ENCODE measurements at regions not wholly inside any gene's neighbourhood (a gene's known extent, or its start where the extent isn't known, plus 50 kb on each side); places are given as distances from the start of the nearest gene placed in this dataset.

- DNase-seq (ENCODE audit: low read depth in 4 of 4, low spot score in 3 of 4), result no peak
Measured at GRCh38 chr9:582775-583174, 258.7 kb upstream of the DMRT1 start.

- DNase-seq (ENCODE audit: low read depth in 4 of 4, low spot score in 3 of 4), result no peak
Measured at GRCh38 chr9:587527-587926, 254.0 kb upstream of the DMRT1 start.

- no peak for DNase-seq (ENCODE audit: low read depth in 4 of 4, low spot score in 3 of 4)
Measured at GRCh38 chr9:588981-589380, 252.5 kb upstream of the DMRT1 start.

- DNase-seq (ENCODE audit: low read depth in 4 of 4, low spot score in 3 of 4), result no peak
Measured at GRCh38 chr9:589723-590122, 251.8 kb upstream of the DMRT1 start.

GRCh38 chr9:591292-591691 lies 250.2 kb upstream of the DMRT1 start:
- no peak for DNase-seq (ENCODE audit: low read depth in 4 of 4, low spot score in 3 of 4)

GRCh38 chr9:592225-592624 lies 249.3 kb upstream of the DMRT1 start:
- no peak for DNase-seq (ENCODE audit: low read depth in 4 of 4, low spot score in 3 of 4)

GRCh38 chr9:592733-593132 lies 248.8 kb upstream of the DMRT1 start:
- DNase-seq (ENCODE audit: low read depth in 4 of 4, low spot score in 3 of 4), result no peak

- DNase-seq (ENCODE audit: low read depth in 4 of 4, low spot score in 3 of 4), result no peak
Measured at GRCh38 chr9:593809-594208, 247.7 kb upstream of the DMRT1 start.

GRCh38 chr9:596703-597102 lies 244.8 kb upstream of the DMRT1 start:
- no peak for DNase-seq (ENCODE audit: low read depth in 4 of 4, low spot score in 3 of 4)

- no peak for DNase-seq (ENCODE audit: low read depth in 4 of 4, low spot score in 3 of 4)
Measured at GRCh38 chr9:600006-600405, 241.5 kb upstream of the DMRT1 start.

GRCh38 chr9:602716-603115 lies 238.8 kb upstream of the DMRT1 start:
- no peak for DNase-seq (ENCODE audit: low read depth in 4 of 4, low spot score in 3 of 4)

GRCh38 chr9:603126-603525 lies 238.4 kb upstream of the DMRT1 start:
- DNase-seq (ENCODE audit: low read depth in 4 of 4, low spot score in 3 of 4), result no peak

- DNase-seq (ENCODE audit: low read depth in 4 of 4, low spot score in 3 of 4), result no peak
Measured at GRCh38 chr9:607417-607816, 234.1 kb upstream of the DMRT1 start.

GRCh38 chr9:613771-614347 lies 227.6 kb upstream of the DMRT1 start:
- DNase-seq (ENCODE audit: low read depth in 4 of 4, low spot score in 3 of 4), result peak; percentile 56 to 72 (median 64)

GRCh38 chr9:614431-614830 lies 227.1 kb upstream of the DMRT1 start:
- no peak for DNase-seq (ENCODE audit: low read depth in 4 of 4, low spot score in 3 of 4)

GRCh38 chr9:615756-616155 lies 225.7 kb upstream of the DMRT1 start:
- no peak for DNase-seq (ENCODE audit: low read depth in 4 of 4, low spot score in 3 of 4)

GRCh38 chr9:616694-617093 lies 224.8 kb upstream of the DMRT1 start:
- no peak for DNase-seq (ENCODE audit: low read depth in 4 of 4, low spot score in 3 of 4)

GRCh38 chr9:617445-618085 lies 223.9 kb upstream of the DMRT1 start:
- DNase-seq (ENCODE audit: low read depth in 4 of 4, low spot score in 3 of 4), result no peak

GRCh38 chr9:618478-618877 lies 223.0 kb upstream of the DMRT1 start:
- DNase-seq (ENCODE audit: low read depth in 4 of 4, low spot score in 3 of 4), result no peak

- DNase-seq (ENCODE audit: low read depth in 4 of 4, low spot score in 3 of 4), result no peak
Measured at GRCh38 chr9:621201-621855, 220.2 kb upstream of the DMRT1 start.

GRCh38 chr9:624935-625500 lies 216.5 kb upstream of the DMRT1 start:
- DNase-seq (ENCODE audit: low read depth in 4 of 4, low spot score in 3 of 4), result no peak

- DNase-seq (ENCODE audit: low read depth in 4 of 4, low spot score in 3 of 4), result no peak
Measured at GRCh38 chr9:625613-626012, 215.9 kb upstream of the DMRT1 start.
